VCaP (cell line): ENCODE measurements at regions not wholly inside any gene's neighbourhood (a gene's known extent, or its start where the extent isn't known, plus 50 kb on each side); places are given as distances from the start of the nearest gene placed in this dataset.

Experiments used
- H3K27ac ChIP-seq: fragments of 450-650 bp; 2 replicates; pipeline ENCODE4 v1.5.1; 2017
- TF ChIP-seq, protein P1 (sequence below): fragments of 450-650 bp; conservative IDR thresholded peaks from 2 replicates; pipeline ENCODE4 v1.5.1; 2017; ENCODE audit warnings: mild to moderate bottlenecking, moderate library complexity

DNA sequence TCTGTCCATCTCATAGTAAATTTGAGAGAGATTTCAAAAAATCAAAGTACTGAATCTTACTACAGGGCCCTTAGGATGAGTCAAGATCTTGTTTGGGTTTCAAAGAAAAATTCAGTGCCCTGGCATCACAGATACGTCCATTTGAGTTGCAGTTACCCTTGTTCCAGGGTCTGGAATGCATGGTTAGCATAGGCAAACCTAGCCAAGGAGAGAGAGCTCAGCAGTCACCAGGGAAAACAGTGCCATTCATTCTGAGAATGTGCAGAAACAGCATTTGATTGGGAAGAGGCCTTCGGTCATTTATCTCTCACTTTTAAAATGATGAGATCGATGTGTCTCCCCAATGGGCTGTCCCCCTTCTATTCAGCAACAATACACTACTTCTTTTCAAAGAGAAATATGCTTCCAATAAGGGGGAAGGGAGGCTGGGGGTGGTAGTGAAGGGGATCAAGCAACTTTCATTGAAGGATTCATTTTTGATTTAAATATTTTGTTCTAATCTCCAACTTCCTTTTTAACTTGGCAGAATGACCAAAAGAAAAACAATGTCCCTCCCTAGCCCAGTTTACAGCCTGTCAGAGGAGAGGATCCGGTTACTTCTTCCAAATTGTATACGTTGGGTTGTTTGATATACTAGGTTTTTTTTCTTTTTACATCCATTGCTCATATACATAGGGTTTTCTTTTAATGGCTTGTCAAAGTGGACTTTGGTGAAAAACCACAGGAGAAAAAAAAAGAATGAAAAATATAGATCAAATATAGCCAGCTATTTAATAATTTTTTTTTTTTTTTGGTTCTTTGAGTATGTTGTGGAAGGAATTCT lies 491.1 kb downstream of the CCDC171 start:
- no peak overlapping the region for H3K27ac ChIP-seq
- TF ChIP-seq, protein P1, sequence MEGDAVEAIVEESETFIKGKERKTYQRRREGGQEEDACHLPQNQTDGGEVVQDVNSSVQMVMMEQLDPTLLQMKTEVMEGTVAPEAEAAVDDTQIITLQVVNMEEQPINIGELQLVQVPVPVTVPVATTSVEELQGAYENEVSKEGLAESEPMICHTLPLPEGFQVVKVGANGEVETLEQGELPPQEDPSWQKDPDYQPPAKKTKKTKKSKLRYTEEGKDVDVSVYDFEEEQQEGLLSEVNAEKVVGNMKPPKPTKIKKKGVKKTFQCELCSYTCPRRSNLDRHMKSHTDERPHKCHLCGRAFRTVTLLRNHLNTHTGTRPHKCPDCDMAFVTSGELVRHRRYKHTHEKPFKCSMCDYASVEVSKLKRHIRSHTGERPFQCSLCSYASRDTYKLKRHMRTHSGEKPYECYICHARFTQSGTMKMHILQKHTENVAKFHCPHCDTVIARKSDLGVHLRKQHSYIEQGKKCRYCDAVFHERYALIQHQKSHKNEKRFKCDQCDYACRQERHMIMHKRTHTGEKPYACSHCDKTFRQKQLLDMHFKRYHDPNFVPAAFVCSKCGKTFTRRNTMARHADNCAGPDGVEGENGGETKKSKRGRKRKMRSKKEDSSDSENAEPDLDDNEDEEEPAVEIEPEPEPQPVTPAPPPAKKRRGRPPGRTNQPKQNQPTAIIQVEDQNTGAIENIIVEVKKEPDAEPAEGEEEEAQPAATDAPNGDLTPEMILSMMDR: no peak

- no peak overlapping the region for H3K27ac ChIP-seq
- TF ChIP-seq, protein P1: no peak
Observed at GRCh38 chr9:16044579-16044881, 491.7 kb downstream of the CCDC171 start.

DNA sequence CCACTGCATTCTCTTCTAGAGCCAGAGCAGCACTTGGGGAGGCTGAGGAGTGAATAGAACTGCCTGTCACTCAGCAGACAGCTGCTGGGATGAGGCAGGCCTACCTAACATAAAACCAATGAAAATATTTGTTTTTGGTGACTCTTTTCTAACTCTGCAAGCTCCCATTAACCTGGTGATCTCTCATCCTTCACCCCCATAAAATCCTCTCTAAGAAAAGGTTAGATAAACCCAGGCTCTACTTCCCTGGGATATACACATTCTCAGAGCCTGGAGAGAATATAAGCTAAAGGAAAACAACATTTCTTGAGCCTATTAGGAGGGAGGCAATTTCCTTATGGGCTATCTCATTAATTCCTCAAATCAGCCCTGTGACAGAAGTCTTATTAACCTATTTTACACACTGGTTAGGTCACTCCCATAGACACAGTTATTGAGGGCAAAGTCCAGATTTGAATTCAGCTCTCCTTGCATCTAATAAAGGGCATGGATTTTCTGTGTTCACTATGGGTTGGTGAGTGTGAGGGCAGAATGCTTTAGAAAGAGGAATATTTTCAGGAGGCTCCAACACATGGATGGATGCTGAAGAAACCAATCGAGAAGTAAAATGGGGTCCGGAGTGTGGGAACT lies 492.9 kb downstream of the CCDC171 start:
- no peak overlapping the region for H3K27ac ChIP-seq
- TF ChIP-seq, protein P1: no peak

DNA sequence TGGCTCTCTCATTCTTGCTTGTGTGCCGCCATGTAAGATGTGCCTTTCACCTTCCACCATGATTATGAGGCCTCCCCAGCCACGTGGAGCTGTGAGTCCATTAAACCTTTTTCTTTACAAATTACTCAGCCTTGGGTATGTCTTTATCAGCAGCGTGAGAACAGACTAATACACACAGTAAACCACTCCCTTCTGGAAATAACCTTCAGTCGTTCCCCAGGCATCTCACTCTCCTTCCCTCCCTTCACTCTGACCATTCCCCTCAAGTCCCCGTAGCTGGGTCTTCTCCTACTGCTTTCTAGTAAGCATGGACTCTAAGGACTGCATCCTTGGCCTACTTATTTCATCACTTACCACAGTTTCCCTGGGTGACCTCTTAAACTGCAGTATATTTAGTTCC lies 493.9 kb downstream of the CCDC171 start:
- H3K27ac ChIP-seq: no peak overlapping the region
- TF ChIP-seq, protein P1: no peak

- no peak overlapping the region for H3K27ac ChIP-seq
- TF ChIP-seq, protein P1: no peak
Observed at GRCh38 chr9:16048129-16048528, 495.3 kb downstream of the CCDC171 start.

DNA sequence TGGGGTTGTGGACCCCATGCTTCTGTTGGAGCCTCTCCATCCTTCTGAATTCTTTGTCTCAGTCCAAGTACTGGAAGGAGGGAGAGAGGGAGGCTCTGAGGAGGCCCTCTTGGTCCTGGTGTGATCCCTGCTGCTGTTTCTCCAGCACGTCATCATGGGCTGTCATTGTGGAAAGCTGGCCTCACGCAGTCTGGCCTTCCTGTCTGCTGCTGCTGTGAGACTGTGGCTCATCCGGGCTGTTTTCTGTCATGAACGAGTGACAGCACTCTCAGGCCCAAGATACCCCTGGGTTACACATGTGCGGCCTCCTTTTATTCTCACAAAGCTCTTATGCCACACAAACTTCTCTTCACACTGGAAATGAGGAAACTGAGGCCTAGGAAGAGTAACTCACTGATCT lies 499.3 kb downstream of the CCDC171 start:
- TF ChIP-seq, protein P1: no peak
- no peak overlapping the region for H3K27ac ChIP-seq

GRCh38 chr9:16052757-16053530 lies 500.1 kb downstream of the CCDC171 start:
- TF ChIP-seq, protein P1: no peak
- no peak overlapping the region for H3K27ac ChIP-seq
